Peyer's patch (tissue), 4 donors: ENCODE measurements at regions not wholly inside any gene's neighbourhood (a gene's known extent, or its start where the extent isn't known, plus 50 kb on each side); places are given as distances from the start of the nearest gene placed in this dataset.
A peak's percentile ranks its signal among the peaks of the same experiment; 100 is the strongest.

Experiments used
- DNase-seq, 3 donors: peaks; one replicate each; pipeline ENCODE4 v3.0.0-alpha.2; 2017 to 2019
- H3K27ac ChIP-seq, 4 donors: fragments of 200-600 bp; sonication (generic); one replicate each; pipeline ENCODE4 v1.5.1; 2016 to 2019
- H3K27me3 ChIP-seq, 2 donors: fragments of 200-600 bp; sonication (generic); one replicate each; pipeline ENCODE4 v1.5.1; 2019
- H3K36me3 ChIP-seq, 3 donors: fragments of 200-600 bp; sonication (generic); one replicate each; pipeline ENCODE4 v1.5.1; 2016 to 2019
- H3K4me1 ChIP-seq, 4 donors: fragments of 200-600 bp; sonication (generic); one replicate each; pipeline ENCODE4 v1.5.1; 2016 to 2019
- H3K4me3 ChIP-seq, 4 donors: fragments of 200-600 bp; sonication (generic); 1 replicate in 3 of 4; 2 replicates in 1 of 4; pipeline ENCODE4 v1.5.1; 2016 to 2019; ENCODE audit warnings: mild to moderate bottlenecking in 1 of 4
- H3K9me3 ChIP-seq, 4 donors: fragments of 200-600 bp; sonication (generic); one replicate each; pipeline ENCODE4 v1.5.1; 2016 to 2019; ENCODE audit warnings: mild to moderate bottlenecking in 1 of 4
- CTCF ChIP-seq, 6 experiments: fragments of 450-650 bp in 4 of 6; fragments of 200-600 bp in 2 of 6; sonication (generic) in 1 of 6; IDR thresholded peaks; one replicate each; pipeline ENCODE4 v1.5.1; 2017 to 2019; ENCODE audit warnings: antibody characterized with exemption in 6 of 6, mild to moderate bottlenecking in 3 of 6, moderate library complexity in 1 of 6
- POLR2A ChIP-seq, 2 donors: fragments of 450-650 bp; IDR thresholded peaks; one replicate each; pipeline ENCODE4 v1.5.1; 2017; ENCODE audit warnings: antibody characterized with exemption in 2 of 2, mild to moderate bottlenecking in 2 of 2, moderate library complexity in 2 of 2

GRCh38 chr10:31704195-31704594 is 224.4 kb downstream of the ARHGAP12 start:
- Histone ChIP-seq H3K4me1 (peaks cover 0 to 30% (median 5%) of the 10 kb centered on the region in 4 donors), H3K27me3 (no peaks in the 10 kb centered on the region), H3K9me3 (no peaks in the 10 kb centered on the region), H3K36me3 (no peaks in the 10 kb centered on the region), H3K4me3 (no peak overlapping the region), H3K27ac (no peak overlapping the region)
- TF ChIP-seq CTCF (IDR thresholded peaks at IDR 0.05), result no peak
- TF ChIP-seq POLR2A (IDR thresholded peaks at IDR 0.05), result no peak
- DNase-seq, result no peak

GRCh38 chr10:31702954-31703353 is 225.7 kb downstream of the ARHGAP12 start:
- Histone ChIP-seq H3K9me3 (no peaks in the 10 kb centered on the region), H3K27ac (no peak overlapping the region), H3K36me3 (no peaks in the 10 kb centered on the region), H3K4me1 (peaks cover 0 to 25% (median 2%) of the 10 kb centered on the region in 4 donors), H3K27me3 (no peaks in the 10 kb centered on the region), H3K4me3 (no peak overlapping the region)
- no peak for TF ChIP-seq POLR2A (IDR thresholded peaks at IDR 0.05)
- no peak for TF ChIP-seq CTCF (IDR thresholded peaks at IDR 0.05)
- DNase-seq, result no peak

- H3K27me3 ChIP-seq, result no peaks in the 10 kb centered on the region
- H3K4me3 ChIP-seq, result no peak overlapping the region
- peak overlapping the region in 2 of 4 donors; percentile 55 to 88 for H3K27ac ChIP-seq
- DNase-seq, result no peak
- H3K36me3 ChIP-seq, result no peaks in the 10 kb centered on the region
- no peaks in the 10 kb centered on the region for H3K9me3 ChIP-seq
- no peak for TF ChIP-seq POLR2A (IDR thresholded peaks at IDR 0.05)
- H3K4me1 ChIP-seq, result peaks cover 0 to 18% (median 0%) of the 10 kb centered on the region in 4 donors
Observed at GRCh38 chr10:31702005-31702404, 226.6 kb downstream of the ARHGAP12 start.

GRCh38 chr10:31701546-31701945 is 227.1 kb downstream of the ARHGAP12 start:
- Histone ChIP-seq H3K4me1 (peaks cover 0 to 14% (median 0%) of the 10 kb centered on the region in 4 donors), H3K36me3 (no peaks in the 10 kb centered on the region), H3K27ac (peak overlapping the region in 3 of 4 donors; percentile 49 to 88 (median 55)), H3K9me3 (no peaks in the 10 kb centered on the region), H3K27me3 (no peaks in the 10 kb centered on the region), H3K4me3 (no peak overlapping the region)
- no peak for DNase-seq
- TF ChIP-seq POLR2A (IDR thresholded peaks at IDR 0.05) (no peak), CTCF (IDR thresholded peaks at IDR 0.05) (no peak)

GRCh38 chr10:31700181-31700611 is 228.4 kb downstream of the ARHGAP12 start:
- no peak for DNase-seq
- Histone ChIP-seq H3K4me1 (peaks cover 0 to 14% (median 0%) of the 10 kb centered on the region in 4 donors), H3K27me3 (no peaks in the 10 kb centered on the region), H3K36me3 (no peaks in the 10 kb centered on the region), H3K27ac (peak overlapping the region in 3 of 4 donors; percentile 32 to 88 (median 82)), H3K9me3 (no peaks in the 10 kb centered on the region), H3K4me3 (no peak overlapping the region)
- TF ChIP-seq CTCF (IDR thresholded peaks at IDR 0.05) (no peak), POLR2A (IDR thresholded peaks at IDR 0.05) (no peak)

GRCh38 chr10:31698181-31698830 is 230.3 kb downstream of the ARHGAP12 start:
- TF ChIP-seq POLR2A (IDR thresholded peaks at IDR 0.05), result no peak
- TF ChIP-seq CTCF (IDR thresholded peaks at IDR 0.05), result no peak
- Histone ChIP-seq H3K27ac (peak overlapping the region; percentile 69 to 88 (median 80)), H3K4me1 (peaks cover 0 to 14% (median 0%) of the 10 kb centered on the region in 4 donors), H3K9me3 (no peaks in the 10 kb centered on the region), H3K36me3 (no peaks in the 10 kb centered on the region), H3K4me3 (no peak overlapping the region), H3K27me3 (no peaks in the 10 kb centered on the region)
- peak in 1 of 3 donors; percentile 72 for DNase-seq
